Heart left ventricle (tissue), 13 donors: ENCODE measurements at regions not wholly inside any gene's neighbourhood (a gene's known extent, or its start where the extent isn't known, plus 50 kb on each side); places are given as distances from the start of the nearest gene placed in this dataset.

Source experiments
- CTCF ChIP-seq, 12 donors: fragments of 200-600 bp; sonication (generic) in 4 of 12; IDR thresholded peaks; one replicate each; pipeline versions ENCODE4 v1.5.0 to v1.8.0; 2018 to 2022; ENCODE audit warnings: antibody characterized with exemption in 12 of 12, mild to moderate bottlenecking in 5 of 12
- POLR2A ChIP-seq, 2 donors: fragments of 450-650 bp; IDR thresholded peaks; one replicate each; pipeline ENCODE4 v1.6.1; 2017; ENCODE audit warnings: antibody characterized with exemption in 2 of 2, mild to moderate bottlenecking in 2 of 2, moderate library complexity in 2 of 2
- donor health status: ischemic (EF 13 %, LVEDD 7.1; RV severe dilation, severe dysfunction).
- donor health status: DM: no; HTN: yes; CAD: no.
- donor health status: DM: no; HTN: no; CAD: no.
- donor health status: ischemic (EF 25% LVEDD 6.9; RV normal size, moderate dysfunction).
- donor health status: ischemic (EF 25% LVEDD 5.7; RV mildly dilated, moderate dysfunction).
- donor health status: ischemic (EF 35%, LVEDD 5.7; RV mildly dilated, moderate dysfunction).
- donor health status: nonischemic (EF 11% LVEDD 7.7; RV severe dilation, severe dysfunction).
- donor health status: DM: yes; HTN: yes; CAD: no.
- donor health status: PGD.
- donor health status: ischemic (EF 29% LVEDD 5.4; RV normal size, mild dysfunction).
- donor health status: nonischemic (EF 23%, LVEDD 6.1; RV moderate dilation, normal function).

- TF ChIP-seq CTCF (IDR thresholded peaks at IDR 0.05) = no peak
- TF ChIP-seq POLR2A (IDR thresholded peaks at IDR 0.05) = no peak
These were observed 117.0 kb downstream of the ANKRD60 start for GRCh38 chr20:58111310-58112016.
